ENCODE measurements at regions not wholly inside any gene's neighbourhood (a gene's known extent, or its start where the extent isn't known, plus 50 kb on each side); places are given as distances from the start of the nearest gene placed in this dataset.
"Not testable (repeated sequence)": the region's sequence is repeated elsewhere in the genome, so short reads cannot be mapped to it uniquely, and the experiment has no call there.

- DNase-seq = no peak
- TF ChIP-seq POLR2A (IDR thresholded peaks at IDR 0.05; ENCODE audit: low read length) (no peak), GATA1 (IDR thresholded peaks at IDR 0.05; ENCODE audit: low read depth, low read length) (no peak)
These were observed 159.7 kb downstream of the GNAI1 start for GRCh38 chr7:80294346-80294745.

GRCh38 chr7:80292634-80293033 lies 158.0 kb downstream of the GNAI1 start:
- DNase-seq = not testable (repeated sequence)

GRCh38 chr7:80288175-80289122 lies 153.8 kb downstream of the GNAI1 start:
- DNase-seq = peak; percentile 7 to 23
- TF ChIP-seq POLR2A (IDR thresholded peaks at IDR 0.05; ENCODE audit: low read length) = no peak

- DNase-seq = no peak
- TF ChIP-seq POLR2A (IDR thresholded peaks at IDR 0.05; ENCODE audit: low read length) (no peak), GATA1 (IDR thresholded peaks at IDR 0.05; ENCODE audit: low read depth, low read length) (no peak)
These were observed 153.0 kb downstream of the GNAI1 start for GRCh38 chr7:80287400-80288174.

GRCh38 chr7:80286611-80287010 lies 152.0 kb downstream of the GNAI1 start:
- TF ChIP-seq GATA1 (IDR thresholded peaks at IDR 0.05; ENCODE audit: low read depth, low read length) (no peak), POLR2A (IDR thresholded peaks at IDR 0.05; ENCODE audit: low read length) (no peak)
- no peak for DNase-seq

- no peak for DNase-seq
These were observed 150.2 kb downstream of the GNAI1 start for GRCh38 chr7:80284855-80285254.

GRCh38 chr7:80279760-80280159 lies 145.1 kb downstream of the GNAI1 start:
- TF ChIP-seq GATA1 (IDR thresholded peaks at IDR 0.05; ENCODE audit: low read depth, low read length) = no peak
- no peak for TF ChIP-seq POLR2A (IDR thresholded peaks at IDR 0.05; ENCODE audit: low read length)
- DNase-seq = no peak

More at GRCh38 chr7:80284855-80285254, 150.2 kb downstream of the GNAI1 start:
- TF ChIP-seq POLR2A (IDR thresholded peaks at IDR 0.05; ENCODE audit: low read length) = no peak
- no peak for TF ChIP-seq GATA1 (IDR thresholded peaks at IDR 0.05; ENCODE audit: low read depth, low read length)

- no peak for TF ChIP-seq GATA1 (IDR thresholded peaks at IDR 0.05; ENCODE audit: low read depth, low read length)
- TF ChIP-seq POLR2A (IDR thresholded peaks at IDR 0.05; ENCODE audit: low read length) = no peak
- no peak for DNase-seq
These were observed 144.1 kb downstream of the GNAI1 start for GRCh38 chr7:80278737-80279136.

GRCh38 chr7:80277434-80278427 lies 143.1 kb downstream of the GNAI1 start:
- DNase-seq = no peak
- TF ChIP-seq POLR2A (IDR thresholded peaks at IDR 0.05; ENCODE audit: low read length) (no peak), GATA1 (IDR thresholded peaks at IDR 0.05; ENCODE audit: low read depth, low read length) (no peak)

All from erythroblast (primary cell).